SKM-1 (cell line): ENCODE measurements at regions not wholly inside any gene's neighbourhood (a gene's known extent, or its start where the extent isn't known, plus 50 kb on each side); places are given as distances from the start of the nearest gene placed in this dataset.

Source experiments
- DNase-seq: peaks from one replicate; lab custom pipeline; 2025; ENCODE audit not compliant: unreplicated experiment; lab: John Stamatoyannopoulos, UW

DNA sequence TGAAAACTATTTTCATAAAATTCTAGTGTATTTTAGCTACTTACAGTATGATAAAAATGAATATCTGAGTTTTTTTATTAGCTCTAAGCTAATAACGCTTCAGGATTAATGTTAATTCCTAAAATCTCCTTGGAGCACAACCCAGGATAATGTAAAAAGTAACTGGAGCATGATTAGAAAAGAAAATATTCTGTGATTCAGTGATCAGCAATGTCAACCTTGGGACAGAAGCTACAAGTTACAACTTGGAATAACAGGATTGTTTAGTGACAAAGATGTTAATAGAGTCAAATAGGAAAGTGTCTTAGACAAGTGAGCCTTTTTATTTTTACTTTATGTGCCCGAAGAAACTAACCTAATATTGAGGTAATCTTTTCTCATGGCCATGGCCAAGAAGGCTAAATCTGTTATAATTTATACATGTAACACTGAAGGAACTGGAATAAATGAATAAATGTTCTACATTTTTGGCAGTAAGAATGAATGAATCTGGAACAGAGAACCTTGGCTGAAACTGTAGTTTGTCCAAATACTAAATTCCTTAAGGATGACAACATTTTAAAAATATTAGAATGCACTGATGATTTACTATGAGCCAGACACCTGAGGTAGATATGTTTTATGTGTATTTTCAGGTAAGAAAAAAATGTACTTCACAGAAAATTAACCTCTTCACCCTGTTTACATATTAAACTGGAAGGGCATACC lies 994.0 kb downstream of the GRIK2 start:
- DNase-seq, result no peak

DNA sequence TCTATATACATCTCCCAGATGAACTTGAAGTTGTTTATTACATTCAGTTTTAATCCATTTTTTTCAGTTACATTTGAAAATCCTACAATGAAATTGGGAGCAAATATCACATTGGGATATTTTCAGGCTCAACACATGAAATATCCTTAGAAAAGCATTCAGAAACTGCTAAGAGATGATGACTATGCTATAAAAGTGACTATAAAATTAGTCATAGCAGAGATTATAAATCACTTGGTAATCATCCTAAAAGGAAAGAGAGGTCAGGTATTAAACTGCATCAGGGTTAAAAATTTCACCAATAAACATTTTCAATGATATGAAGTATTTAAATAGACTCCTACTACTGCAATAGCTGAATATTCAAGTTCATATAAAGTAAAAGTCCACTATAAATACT lies 987.7 kb downstream of the GRIK2 start:
- no peak for DNase-seq

DNA sequence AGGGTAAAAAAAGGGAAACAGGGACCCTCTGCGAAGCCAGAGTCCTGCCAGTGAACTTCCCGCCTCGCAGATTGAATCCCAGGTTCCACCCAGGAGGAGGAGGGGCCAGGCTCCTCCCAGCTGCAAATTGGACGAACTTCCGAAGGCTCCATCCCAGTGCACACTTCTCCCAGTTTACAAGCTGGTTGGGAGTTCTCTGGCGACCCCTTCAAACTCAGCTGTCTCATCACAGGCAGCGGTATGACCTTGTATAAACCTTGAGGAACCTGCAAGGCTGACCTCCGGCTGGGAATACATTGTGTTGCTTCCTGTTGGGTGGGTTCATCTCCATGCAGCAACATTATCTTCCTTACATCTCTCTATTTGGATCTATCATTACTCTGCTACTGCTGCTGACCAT lies 962.7 kb downstream of the GRIK2 start:
- no peak for DNase-seq

DNA sequence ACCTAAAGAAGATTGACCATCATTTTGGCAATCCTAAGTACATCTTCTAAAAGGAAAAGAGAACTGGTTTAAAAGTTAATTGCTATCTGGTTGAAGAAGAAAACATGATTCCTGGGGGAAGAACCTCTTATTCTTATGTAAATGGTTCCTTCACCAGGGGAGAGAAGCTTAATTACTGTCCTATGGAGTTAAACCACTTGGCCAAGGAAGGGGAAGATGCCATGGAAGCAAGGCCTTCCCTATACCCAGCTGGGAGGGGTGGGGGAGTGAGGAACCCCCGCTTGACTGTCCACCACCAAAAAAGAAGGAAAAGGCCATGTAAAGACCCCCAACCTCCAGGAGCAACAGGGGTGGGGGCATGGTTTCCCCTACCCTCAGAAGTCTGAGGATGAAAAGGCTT lies 962.1 kb downstream of the GRIK2 start:
- no peak for DNase-seq

DNA sequence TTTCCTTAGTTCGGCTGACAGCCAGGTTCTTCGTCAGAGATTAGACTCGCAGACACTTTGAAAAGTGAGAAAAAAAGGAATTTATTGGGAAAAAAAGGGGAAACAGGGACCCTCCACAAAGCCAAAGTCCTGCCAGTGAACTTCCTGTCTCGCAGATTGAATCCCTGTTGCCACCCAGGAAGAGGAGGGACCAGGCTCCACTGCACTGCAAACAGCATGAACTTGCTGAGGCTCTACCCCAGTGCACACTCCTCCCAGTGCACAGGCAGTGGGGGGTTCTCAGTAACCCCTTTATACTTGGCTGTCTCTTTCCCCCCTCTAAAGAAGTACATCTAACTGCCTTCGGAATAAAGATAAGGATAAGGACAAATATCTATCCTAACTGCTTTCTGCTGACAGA lies 959.0 kb downstream of the GRIK2 start:
- no peak for DNase-seq

DNA sequence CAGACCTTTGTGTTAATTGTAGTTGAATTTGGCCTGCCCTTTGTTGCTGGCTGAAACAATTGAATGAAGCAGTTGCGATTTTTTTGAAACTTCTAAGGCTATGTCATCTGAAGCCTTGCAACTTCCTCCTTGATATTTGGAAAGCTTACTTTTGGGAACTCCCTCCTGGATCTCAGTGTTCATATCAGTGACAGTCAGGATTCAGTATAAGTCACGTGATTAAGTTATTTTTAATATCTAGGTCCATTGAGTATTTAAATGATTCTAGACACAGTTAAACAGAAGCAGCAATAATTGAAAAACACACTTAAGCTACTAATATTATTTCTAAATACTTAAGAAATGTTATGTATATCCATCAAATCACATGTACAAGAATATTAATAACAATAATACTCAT lies 951.3 kb downstream of the GRIK2 start:
- DNase-seq, result no peak

DNA sequence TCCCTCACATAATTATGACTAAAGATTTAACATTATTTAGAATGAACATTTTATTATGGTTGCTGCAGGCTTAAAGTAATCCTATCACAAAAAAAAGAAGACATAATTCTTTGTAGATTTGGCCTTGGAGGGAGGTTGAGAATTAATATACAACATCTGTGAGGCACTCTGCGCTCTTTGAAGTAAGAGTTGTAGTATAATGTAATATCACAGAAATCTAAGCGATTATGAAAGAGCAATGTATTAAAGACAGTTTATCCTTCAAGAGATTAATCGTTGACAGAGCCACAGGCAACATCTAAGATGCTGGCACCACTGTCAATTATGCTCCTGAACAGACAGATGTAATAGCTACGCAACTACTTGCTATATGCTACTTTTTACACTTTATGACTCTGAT lies 946.8 kb downstream of the GRIK2 start:
- no peak for DNase-seq

DNA sequence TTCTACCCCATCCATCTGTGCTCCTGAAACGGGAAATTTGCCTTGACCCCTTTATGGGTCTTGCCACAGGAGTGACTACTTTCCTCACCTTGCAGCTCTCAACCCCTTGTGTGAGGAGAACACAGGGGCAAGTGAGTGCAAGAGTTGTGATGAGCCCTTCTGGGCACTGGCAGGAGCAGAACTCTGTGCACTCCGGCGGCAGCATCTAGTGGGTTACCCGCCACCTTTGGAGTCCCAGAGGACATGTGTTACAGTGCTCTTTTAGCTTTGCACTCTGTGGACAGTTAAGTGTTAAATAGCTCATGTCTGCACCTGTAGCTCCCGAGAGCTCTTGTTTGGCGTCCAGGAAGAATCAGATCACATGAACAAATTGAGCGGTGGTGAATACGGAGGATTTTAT lies 940.2 kb downstream of the GRIK2 start:
- DNase-seq, result no peak

DNA sequence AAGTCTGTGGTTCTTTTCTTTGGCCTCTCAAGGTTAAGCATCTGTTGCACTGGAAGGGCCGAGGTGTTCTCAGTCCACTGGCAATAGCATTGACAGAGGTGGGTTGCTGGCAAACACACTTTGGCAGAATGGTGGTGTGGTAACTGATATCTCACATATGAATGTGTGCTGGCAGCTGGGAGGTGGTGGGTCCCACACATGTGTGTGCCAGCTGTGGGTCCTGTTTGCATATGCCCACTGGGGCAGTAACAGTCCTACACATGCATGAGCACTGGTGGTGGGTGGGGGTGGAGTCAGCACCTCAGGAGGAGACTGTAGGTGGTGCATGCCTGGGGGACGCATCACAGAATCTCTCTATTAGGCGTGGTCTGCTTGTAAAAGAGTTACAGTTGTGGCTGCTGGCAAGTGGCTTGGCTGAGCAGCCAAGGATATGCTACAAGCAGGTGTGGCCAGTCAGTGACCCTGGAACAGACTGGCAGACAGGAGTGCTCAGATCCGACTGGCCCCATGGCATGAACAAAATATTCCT lies 934.3 kb downstream of the GRIK2 start:
- no peak for DNase-seq

DNA sequence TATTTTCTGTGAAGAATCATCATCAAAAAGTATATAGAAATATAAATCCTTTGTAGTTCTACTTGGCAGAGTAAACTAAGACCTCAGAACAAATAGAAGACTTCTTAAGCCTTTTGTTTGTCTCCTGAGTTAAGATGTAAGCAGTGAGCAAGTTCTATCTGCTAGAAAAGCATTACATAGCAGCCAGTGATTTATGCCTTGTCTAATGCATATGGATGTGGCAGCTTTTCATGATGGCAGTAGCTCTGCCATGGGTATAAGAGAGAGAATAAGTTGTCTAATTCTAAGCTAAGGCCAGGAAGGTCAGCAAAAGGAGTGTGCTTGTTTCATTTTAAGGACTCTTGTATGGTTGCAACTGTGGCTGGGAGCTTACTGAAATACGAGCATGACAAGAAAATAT lies 920.2 kb downstream of the GRIK2 start:
- DNase-seq, result no peak

DNA sequence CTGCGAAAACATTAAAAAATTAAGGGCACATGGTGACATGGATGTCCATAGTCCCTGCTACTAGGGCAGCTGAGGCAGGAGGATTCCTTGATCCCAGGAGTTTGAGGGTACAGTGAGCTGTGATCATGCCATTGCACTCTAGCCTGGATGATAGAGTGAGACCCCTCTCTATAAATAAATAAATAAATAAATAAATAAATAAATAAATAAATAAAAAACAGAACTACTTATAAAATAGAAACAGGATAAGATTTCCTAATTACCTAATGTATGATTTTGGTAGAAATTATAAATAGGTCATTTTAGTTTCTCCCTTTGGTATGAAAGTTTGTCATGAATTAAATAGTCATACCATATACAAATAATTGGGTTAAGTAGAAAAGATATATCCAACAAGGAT lies 916.2 kb downstream of the GRIK2 start:
- no peak for DNase-seq

DNA sequence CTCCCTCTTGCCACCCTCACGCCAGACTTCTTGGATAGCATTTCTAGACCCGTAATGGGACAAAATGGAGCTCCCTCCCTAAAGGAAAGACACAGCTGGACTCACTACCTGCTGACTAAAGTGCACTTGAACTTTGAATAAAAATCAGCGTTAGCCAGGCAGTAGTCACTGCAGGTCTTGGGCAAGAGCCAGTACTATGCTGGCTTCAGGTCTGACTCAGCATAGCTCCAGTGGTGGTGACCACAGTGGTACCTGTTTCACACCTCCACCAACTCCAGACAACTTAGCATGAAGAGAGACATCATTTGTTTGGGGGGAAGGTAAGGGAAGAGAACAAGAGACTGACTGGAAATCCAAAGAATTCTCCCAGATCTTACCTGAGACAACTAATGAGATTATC lies 906.8 kb downstream of the GRIK2 start:
- no peak for DNase-seq

DNA sequence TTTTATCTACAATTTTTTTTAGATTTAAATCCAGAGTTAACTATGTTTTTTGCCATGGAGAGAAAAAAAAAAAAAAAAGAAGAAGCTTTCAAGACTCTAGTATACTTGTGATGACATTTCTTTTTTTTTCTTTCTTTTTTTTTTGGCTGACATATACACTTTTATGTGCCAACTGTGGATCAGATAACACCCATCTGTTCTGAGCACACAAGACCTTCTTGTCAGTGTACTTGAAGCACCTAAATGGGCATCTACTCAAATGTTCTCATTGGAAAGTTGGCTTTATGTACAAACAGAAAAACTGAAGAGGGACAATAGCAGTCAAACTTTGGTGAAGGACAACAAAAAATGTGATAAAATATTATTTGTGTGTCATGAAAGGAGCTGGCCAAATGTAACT lies 904.5 kb downstream of the GRIK2 start:
- DNase-seq, result no peak
